Muscle layer of colon (tissue), 2 donors: ENCODE measurements at regions not wholly inside any gene's neighbourhood (a gene's known extent, or its start where the extent isn't known, plus 50 kb on each side); places are given as distances from the start of the nearest gene placed in this dataset.
"Not testable (repeated sequence)": the region's sequence is repeated elsewhere in the genome, so short reads cannot be mapped to it uniquely, and the experiment has no call there.

Experiments
- H3K27ac ChIP-seq: one replicate; pipeline ENCODE4 v1.7.0; 2013; ENCODE audit warnings: low read depth, mild to moderate bottlenecking, low read length, moderate library complexity
- H3K27me3 ChIP-seq, 2 donors: one replicate each; pipeline ENCODE4 v1.7.0; 2013; ENCODE audit warnings: low read length in 2 of 2, mild to moderate bottlenecking in 2 of 2; ENCODE audit not compliant: insufficient read depth in 2 of 2, control insufficient read depth in 1 of 2
- H3K36me3 ChIP-seq: one replicate; pipeline ENCODE4 v1.7.0; 2013; ENCODE audit warnings: mild to moderate bottlenecking, low read length; ENCODE audit not compliant: insufficient read depth
- H3K4me1 ChIP-seq: one replicate; pipeline ENCODE4 v1.7.0; 2013; ENCODE audit warnings: mild to moderate bottlenecking, low read length; ENCODE audit not compliant: insufficient read depth
- H3K4me3 ChIP-seq, 2 donors: one replicate each; pipeline ENCODE4 v1.7.0; 2013; ENCODE audit warnings: low read length in 2 of 2, low read depth in 1 of 2, mild to moderate bottlenecking in 1 of 2, moderate library complexity in 1 of 2
- H3K9ac ChIP-seq: one replicate; pipeline ENCODE4 v1.7.0; 2013; ENCODE audit warnings: low read length
- H3K9me3 ChIP-seq: one replicate; pipeline ENCODE4 v1.7.0; 2013; ENCODE audit warnings: mild to moderate bottlenecking, low read length
- donor health status: abdominal sarcoma.
- donor health status: Adenocarcinoma of cecum.

GRCh38 chr12:90827567-90827966, 127.4 kb downstream of the CCER1 start:
- Histone ChIP-seq H3K9me3 (no peaks in the 10 kb centered on the region), H3K4me3 (no peak overlapping the region)

GRCh38 chr12:90826036-90826435, 128.9 kb downstream of the CCER1 start:
- Histone ChIP-seq H3K9me3 (no peaks in the 10 kb centered on the region), H3K9ac (no peak overlapping the region), H3K36me3 (no peaks in the 10 kb centered on the region), H3K4me1 (no peaks in the 10 kb centered on the region), H3K4me3 (no peak overlapping the region), H3K27me3 (no peaks in the 10 kb centered on the region), H3K27ac (no peak overlapping the region)

More at GRCh38 chr12:90827567-90827966, 127.4 kb downstream of the CCER1 start:
- Histone ChIP-seq H3K9ac (no peak overlapping the region), H3K27ac (no peak overlapping the region), H3K4me1 (no peaks in the 10 kb centered on the region), H3K27me3 (no peaks in the 10 kb centered on the region), H3K36me3 (no peaks in the 10 kb centered on the region)

- Histone ChIP-seq H3K27me3 (no peaks in the 10 kb centered on the region), H3K9ac (no peak overlapping the region), H3K9me3 (no peaks in the 10 kb centered on the region), H3K4me3 (no peak overlapping the region), H3K27ac (no peak overlapping the region), H3K36me3 (no peaks in the 10 kb centered on the region), H3K4me1 (no peaks in the 10 kb centered on the region)
Observed at GRCh38 chr12:90823859-90824258, 131.1 kb downstream of the CCER1 start.

GRCh38 chr12:90819709-90820108, 135.3 kb downstream of the CCER1 start:
- no peaks in the 10 kb centered on the region for H3K9me3 ChIP-seq
- no peaks in the 10 kb centered on the region for H3K27me3 ChIP-seq
- H3K4me3 ChIP-seq = no peak overlapping the region
- no peaks in the 10 kb centered on the region for H3K36me3 ChIP-seq
- no peaks in the 10 kb centered on the region for H3K4me1 ChIP-seq
- no peak overlapping the region for H3K27ac ChIP-seq
- H3K9ac ChIP-seq = no peak overlapping the region

- Histone ChIP-seq H3K9me3 (no peaks in the 10 kb centered on the region), H3K27me3 (no peaks in the 10 kb centered on the region), H3K36me3 (no peaks in the 10 kb centered on the region), H3K4me3 (no peak overlapping the region), H3K27ac (no peak overlapping the region), H3K4me1 (no peaks in the 10 kb centered on the region), H3K9ac (no peak overlapping the region)
Observed at GRCh38 chr12:90816353-90817089, 138.5 kb downstream of the CCER1 start.

- Histone ChIP-seq H3K4me1 (no peaks in the 10 kb centered on the region), H3K27me3 (no peaks in the 10 kb centered on the region), H3K9me3 (no peaks in the 10 kb centered on the region), H3K9ac (no peak overlapping the region), H3K36me3 (no peaks in the 10 kb centered on the region), H3K27ac (no peak overlapping the region), H3K4me3 (no peak overlapping the region)
Observed at GRCh38 chr12:90809940-90810339, 145.0 kb downstream of the CCER1 start.

GRCh38 chr12:90808568-90808967, 146.4 kb downstream of the CCER1 start:
- H3K9me3 ChIP-seq = no peaks in the 10 kb centered on the region
- H3K4me1 ChIP-seq = no peaks in the 10 kb centered on the region
- no peak overlapping the region for H3K4me3 ChIP-seq
- no peaks in the 10 kb centered on the region for H3K27me3 ChIP-seq
- H3K9ac ChIP-seq = no peak overlapping the region
- H3K27ac ChIP-seq = no peak overlapping the region
- no peaks in the 10 kb centered on the region for H3K36me3 ChIP-seq

- Histone ChIP-seq H3K4me1 (no peaks in the 10 kb centered on the region), H3K9ac (no peak overlapping the region), H3K36me3 (no peaks in the 10 kb centered on the region), H3K9me3 (no peaks in the 10 kb centered on the region), H3K4me3 (no peak overlapping the region), H3K27me3 (no peaks in the 10 kb centered on the region), H3K27ac (no peak overlapping the region)
Observed at GRCh38 chr12:90802727-90803126, 152.2 kb downstream of the CCER1 start.

GRCh38 chr12:90801776-90802175, 153.2 kb downstream of the CCER1 start:
- H3K4me1 ChIP-seq = no peaks in the 10 kb centered on the region
- H3K36me3 ChIP-seq = no peaks in the 10 kb centered on the region
- H3K9ac ChIP-seq = no peak overlapping the region
- no peak overlapping the region for H3K4me3 ChIP-seq
- H3K27me3 ChIP-seq = no peaks in the 10 kb centered on the region
- H3K9me3 ChIP-seq = no peaks in the 10 kb centered on the region
- no peak overlapping the region for H3K27ac ChIP-seq

- H3K9ac ChIP-seq = no peak overlapping the region
- no peaks in the 10 kb centered on the region for H3K9me3 ChIP-seq
- H3K4me3 ChIP-seq = no peak overlapping the region
- no peaks in the 10 kb centered on the region for H3K27me3 ChIP-seq
- H3K4me1 ChIP-seq = no peaks in the 10 kb centered on the region
- H3K27ac ChIP-seq = no peak overlapping the region
- H3K36me3 ChIP-seq = no peaks in the 10 kb centered on the region
Observed at GRCh38 chr12:90794212-90794611, 160.8 kb downstream of the CCER1 start.

GRCh38 chr12:90792718-90793117, 162.3 kb downstream of the CCER1 start:
- H3K27me3 ChIP-seq, H3K9ac ChIP-seq, H3K36me3 ChIP-seq: not testable (repeated sequence)

GRCh38 chr12:90791445-90791844, 163.5 kb downstream of the CCER1 start:
- Histone ChIP-seq H3K9ac (no peak overlapping the region), H3K9me3 (no peaks in the 10 kb centered on the region), H3K27ac (no peak overlapping the region), H3K4me1 (no peaks in the 10 kb centered on the region), H3K27me3 (no peaks in the 10 kb centered on the region), H3K36me3 (no peaks in the 10 kb centered on the region), H3K4me3 (no peak overlapping the region)

More at GRCh38 chr12:90792718-90793117, 162.3 kb downstream of the CCER1 start:
- not testable (repeated sequence) for H3K4me3 ChIP-seq, H3K27ac ChIP-seq, H3K9me3 ChIP-seq, H3K4me1 ChIP-seq
